Left ventricle myocardium superior (tissue), 1 donor: ENCODE measurements at regions not wholly inside any gene's neighbourhood (a gene's known extent, or its start where the extent isn't known, plus 50 kb on each side); places are given as distances from the start of the nearest gene placed in this dataset.

Experiments
- ATAC-seq: fragments of 200-7000 bp; cut with Tn5 transposase; one replicate; pipeline ENCODE4 v1.9.1; 2020; ENCODE audit warnings: mild to moderate bottlenecking, moderate library complexity
- DNase-seq: peaks from one replicate; pipeline ENCODE4 v3.0.0-alpha.2; 2020
- intact Hi-C: fragments of 100-400 bp; cut with micrococcal nuclease; formaldehyde crosslinking; loops from one replicate; pipeline ENCODE4 v1.11.0; 2022
- donor health status: DM: no; HTN: yes; CAD: no; lungs with severe emphysema.

DNA sequence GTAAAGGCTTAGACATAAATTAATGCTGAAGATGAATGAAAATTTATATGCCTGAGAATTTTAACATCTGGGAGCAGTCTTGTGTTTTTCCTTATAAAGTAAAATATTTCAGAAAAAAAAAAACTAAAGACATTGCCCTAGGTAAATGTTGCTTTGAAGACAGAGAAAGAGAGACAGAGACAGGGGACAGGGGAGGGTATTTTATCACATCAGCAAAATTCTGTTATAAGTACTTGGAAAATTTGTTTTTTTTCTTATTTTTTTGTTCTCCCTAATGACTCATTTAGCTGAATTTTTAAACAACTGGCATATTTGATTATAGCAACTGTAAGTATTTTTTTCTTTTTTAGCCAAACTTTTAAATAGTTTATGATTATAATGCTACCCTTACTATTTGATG is 1540.6 kb upstream of the GBE1 start:
- intact Hi-C loops = no loop called here
- ATAC-seq (no peak), DNase-seq (no peak)

- intact Hi-C loops = no loop called here
- ATAC-seq (no peak), DNase-seq (no peak)
These were observed 1556.2 kb upstream of the GBE1 start for GRCh38 chr3:83317605-83318004.

DNA sequence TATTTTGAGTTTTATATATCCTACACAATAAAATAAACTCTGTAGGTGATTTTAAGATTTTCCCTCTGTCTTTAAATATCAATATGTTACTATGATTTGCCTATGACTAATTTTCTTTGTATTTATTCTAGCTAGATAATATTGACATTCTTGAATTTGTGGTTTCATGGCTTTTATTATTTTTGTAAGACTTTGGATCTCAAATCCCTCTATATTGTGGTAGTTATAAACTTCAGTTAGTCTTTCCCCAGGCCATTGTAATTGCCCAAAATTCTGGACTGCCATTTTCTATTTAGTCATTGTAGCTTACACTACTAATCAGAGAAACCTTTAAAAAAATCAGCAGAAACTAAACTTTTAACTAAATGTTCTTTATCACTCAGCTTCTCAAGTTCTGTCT is 1559.3 kb upstream of the GBE1 start:
- intact Hi-C loops = no loop called here
- ATAC-seq (no peak), DNase-seq (no peak)

DNA sequence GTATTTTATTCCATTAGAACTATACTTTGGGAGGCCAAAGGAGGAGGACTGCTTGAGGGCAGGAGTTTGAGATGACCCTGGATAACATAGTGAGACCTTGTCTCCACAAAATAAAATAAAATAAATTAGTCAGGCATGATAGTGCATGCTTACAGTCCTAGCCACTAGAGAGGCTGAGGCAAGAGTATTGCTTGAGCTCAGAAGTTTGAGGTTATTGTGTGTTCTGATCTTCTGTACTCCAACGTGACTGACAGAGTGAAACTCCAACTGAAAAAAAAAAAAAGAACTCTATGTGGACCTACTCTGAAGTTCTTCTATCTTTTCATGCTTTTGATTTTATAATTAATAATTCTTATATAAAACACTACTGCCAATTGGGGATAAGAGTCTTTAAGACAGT is 1560.0 kb upstream of the GBE1 start:
- DNase-seq = no peak
- ATAC-seq = no peak
- intact Hi-C loops = no loop called here

GRCh38 chr3:83321891-83322290 is 1560.4 kb upstream of the GBE1 start:
- intact Hi-C loops = no loop called here
- DNase-seq (no peak), ATAC-seq (no peak)

DNA sequence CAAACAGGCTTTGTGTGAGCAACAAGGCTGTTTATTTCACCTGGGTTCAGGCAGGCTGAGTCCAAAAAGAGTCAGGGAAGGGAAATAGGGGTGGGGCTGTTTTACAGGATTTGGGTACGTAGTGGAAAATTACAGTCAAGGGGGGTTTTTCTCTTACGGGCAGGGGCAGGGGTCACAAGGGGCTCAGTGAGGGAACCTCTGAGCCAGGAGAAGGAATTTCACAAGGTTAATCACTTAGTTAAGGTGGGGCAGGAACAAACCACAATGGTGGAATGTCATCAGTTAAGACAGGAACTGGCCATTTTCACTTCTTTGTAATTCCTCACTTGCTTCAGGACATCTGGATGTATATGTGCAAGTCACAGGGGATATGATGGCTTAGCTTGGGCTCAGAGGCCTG is 1592.8 kb upstream of the GBE1 start:
- ATAC-seq = no peak
- no peak for DNase-seq
- intact Hi-C loops = no loop called here

- intact Hi-C loops = no loop called here
- DNase-seq (no peak), ATAC-seq (no peak)
These were observed 1565.5 kb upstream of the CADM2 start for GRCh38 chr3:83393276-83393675.

GRCh38 chr3:83403927-83404326 is 1554.9 kb upstream of the CADM2 start:
- intact Hi-C loops = no loop called here
- DNase-seq (no peak), ATAC-seq (no peak)

DNA sequence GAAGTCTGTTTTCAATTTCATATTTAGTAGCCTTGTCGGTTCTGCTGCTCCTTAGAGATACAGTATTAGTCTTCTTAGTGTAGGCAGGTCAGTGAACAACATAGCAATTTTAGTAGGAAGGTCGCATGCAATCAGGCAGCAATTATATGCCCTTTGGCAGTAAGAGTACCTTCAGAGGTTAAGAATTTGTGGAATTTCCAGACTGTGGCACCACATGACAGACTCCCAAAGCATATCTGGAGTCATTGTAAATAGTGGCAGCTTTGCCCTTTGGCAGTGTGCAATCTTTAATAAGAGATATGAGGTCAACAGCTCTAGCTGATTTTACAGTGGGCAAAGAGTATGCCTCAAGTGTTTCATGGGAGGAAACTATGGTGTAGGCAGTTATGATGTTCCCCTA is 1532.5 kb upstream of the CADM2 start:
- intact Hi-C loops = no loop called here
- DNase-seq (no peak), ATAC-seq (no peak)

- intact Hi-C loops = no loop called here
- no peak for ATAC-seq
- no peak for DNase-seq
These were observed 1523.8 kb upstream of the CADM2 start for GRCh38 chr3:83434880-83435587.

DNA sequence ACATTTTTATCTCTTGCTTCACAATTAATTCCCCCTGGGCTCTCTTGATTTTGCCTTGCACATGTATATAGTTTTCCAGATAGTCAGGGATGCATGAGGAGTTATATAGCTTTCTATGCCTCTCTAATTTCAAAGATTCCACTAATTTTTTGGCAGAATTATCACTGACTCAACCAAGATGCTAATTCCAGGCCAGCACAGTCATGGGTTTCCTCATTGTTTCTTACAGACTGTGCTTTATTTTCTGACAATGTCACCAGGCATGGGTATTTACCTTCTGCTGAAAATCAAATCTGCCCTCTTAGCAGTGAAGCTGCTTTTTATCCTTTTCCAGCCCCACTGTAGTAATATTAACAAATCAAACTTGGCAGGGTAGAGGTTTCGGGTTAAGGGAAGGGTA is 1520.6 kb upstream of the CADM2 start:
- intact Hi-C loops = no loop called here
- DNase-seq = no peak
- no peak for ATAC-seq

DNA sequence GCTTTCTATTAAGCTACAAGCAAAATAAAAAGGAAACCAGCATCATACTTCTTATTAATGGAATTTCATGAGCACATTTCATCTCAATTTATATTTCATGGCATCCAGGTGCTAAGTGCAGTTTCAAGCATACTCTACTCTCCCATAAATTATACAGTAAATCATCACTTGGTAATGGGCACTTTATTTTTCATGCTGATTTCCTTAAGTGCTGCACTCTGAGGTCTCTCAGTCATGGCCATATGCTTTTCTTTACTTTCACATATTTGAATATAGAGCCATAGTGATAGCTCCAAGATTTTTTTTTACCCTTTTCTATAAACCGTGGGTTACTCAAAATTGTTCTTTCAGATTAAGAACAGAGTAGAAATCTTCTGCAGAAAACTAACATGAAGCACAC is 1505.7 kb upstream of the CADM2 start:
- no peak for ATAC-seq
- intact Hi-C loops = no loop called here
- DNase-seq = no peak

GRCh38 chr3:83454353-83454752 is 1504.4 kb upstream of the CADM2 start:
- ATAC-seq (no peak), DNase-seq (no peak)
- intact Hi-C loops = no loop called here

DNA sequence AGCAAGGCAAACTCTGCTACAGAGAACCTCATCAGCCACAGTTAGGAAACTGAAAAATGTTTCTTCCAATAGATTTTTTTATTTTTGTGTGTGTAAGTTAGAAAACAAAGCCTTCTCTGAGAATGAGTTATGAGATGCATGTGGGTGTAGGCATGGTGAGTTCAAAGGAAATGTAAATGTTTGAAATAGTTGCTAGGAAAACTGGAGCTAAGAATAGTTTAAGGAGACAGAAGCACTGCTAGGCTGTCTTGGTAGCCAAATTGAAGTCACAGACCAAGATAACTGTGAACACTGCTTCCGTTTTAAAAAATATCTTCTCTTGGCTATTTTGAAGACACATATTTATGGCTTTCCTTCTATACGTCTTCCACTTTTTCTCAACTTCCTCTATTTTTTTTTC is 1501.2 kb upstream of the CADM2 start:
- intact Hi-C loops = no loop called here
- ATAC-seq = no peak
- DNase-seq = no peak

DNA sequence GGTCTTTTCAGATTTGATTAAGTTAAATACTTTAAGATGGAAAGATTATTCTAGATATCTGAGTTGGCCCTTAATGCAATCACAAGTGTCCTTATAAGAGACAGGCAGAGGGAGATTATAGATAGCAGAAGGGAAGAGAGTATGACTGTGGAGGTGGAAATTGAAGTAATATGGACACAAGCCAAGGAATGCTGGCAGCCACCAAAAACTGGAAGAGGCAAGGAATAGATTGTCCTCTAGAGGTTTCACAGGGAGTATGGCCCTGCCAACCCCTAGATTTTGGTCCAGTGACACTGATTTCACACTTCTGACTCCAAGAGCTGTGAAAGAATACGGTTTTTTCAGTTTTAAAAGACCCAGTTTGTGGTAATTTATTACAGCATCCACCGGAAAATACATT is 1498.7 kb upstream of the CADM2 start:
- no peak for ATAC-seq
- DNase-seq = no peak
- intact Hi-C loops = no loop called here

DNA sequence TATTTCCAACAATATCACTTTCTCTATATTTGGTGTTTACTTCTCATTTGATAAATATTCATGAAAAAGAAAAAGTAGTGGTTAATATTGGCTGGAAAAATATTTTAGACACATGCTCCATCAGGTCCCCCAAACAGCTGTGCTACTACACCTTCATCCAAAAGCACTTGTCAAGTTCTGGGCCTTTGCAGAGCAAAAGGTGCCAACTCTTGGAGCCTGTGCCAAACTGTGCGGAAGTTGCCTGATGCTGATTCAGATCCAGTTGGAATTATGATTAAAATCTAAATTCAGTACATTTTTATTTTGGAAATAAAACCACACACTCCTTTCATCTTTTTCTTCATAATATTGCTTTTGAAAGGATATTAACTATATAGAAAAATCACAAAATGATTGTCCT is 1497.4 kb upstream of the CADM2 start:
- intact Hi-C loops = no loop called here
- no peak for DNase-seq

DNA sequence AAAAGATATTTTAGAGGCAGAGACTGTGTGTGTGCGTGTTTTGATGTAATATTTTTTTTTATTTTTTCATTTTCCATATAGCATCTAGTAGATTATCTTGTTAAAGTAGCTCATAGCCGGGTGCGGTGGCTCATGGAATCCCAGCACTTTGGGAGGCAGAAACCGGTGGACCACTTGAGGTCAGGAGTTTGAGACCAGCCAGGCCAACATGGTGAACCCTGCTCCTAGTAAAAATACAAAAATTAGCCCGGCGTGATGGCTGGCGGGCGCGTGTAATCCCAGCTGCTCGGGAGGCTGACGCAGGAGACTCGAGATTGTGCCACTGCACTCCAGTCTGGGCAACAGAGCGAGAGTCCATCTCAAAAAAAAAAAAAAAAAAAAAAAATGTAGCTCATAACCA is 1481.2 kb upstream of the CADM2 start:
- ATAC-seq = no peak
- intact Hi-C loops = no loop called here

More for the DNA sequence above, 1497.4 kb upstream of the CADM2 start:
- no peak for ATAC-seq

DNA sequence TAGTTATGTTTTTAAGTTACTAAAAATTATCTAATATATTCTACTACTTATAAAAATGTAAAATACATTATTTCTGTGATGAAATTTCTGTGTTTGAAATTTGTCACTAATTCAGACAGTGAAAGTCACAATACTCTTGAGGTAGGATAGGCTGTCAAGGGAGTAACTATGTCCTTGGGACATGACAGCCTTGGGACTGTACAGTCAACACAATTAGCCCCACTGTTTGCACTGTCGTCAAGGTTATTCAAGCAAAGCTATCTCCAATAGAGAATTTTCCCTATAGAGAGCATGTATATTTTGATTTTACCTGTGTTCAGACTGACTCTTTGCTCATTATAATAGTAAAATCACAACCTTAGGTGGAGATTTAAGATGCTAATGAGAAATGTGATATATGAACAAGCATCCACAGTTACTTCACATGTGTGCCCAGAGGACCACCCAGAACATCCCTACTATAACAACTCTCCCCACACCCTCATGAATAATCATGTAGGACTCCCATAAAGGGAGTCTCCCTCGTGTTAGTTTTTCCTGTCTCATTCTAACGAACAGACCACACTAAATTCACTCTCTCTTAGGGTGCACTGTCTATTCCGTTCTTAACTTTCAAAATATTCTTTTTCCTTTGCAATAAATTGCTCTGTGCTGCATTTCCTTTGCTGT is 1476.3 kb upstream of the CADM2 start:
- ATAC-seq = no peak
- intact Hi-C loops = no loop called here
- no peak for DNase-seq

More for the DNA sequence above, 1481.2 kb upstream of the CADM2 start:
- DNase-seq = no peak

DNA sequence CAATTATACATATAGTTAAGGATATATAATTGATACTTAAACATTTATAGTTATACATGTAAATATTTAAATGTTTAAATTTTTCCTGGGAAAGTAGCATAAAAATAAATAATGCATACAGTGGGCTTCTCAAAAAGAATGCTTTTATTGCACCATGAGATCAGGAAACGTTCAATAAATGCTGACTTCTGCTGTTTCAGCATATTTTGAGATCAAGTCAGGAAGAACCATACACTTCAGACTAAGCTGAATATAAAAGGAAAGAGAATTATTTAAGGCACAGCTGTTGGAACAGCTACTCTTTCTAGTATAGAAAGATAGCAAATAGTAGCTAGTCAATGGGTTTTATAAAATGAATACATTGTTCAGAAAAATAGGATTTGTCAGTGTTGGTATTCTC is 1462.3 kb upstream of the CADM2 start:
- DNase-seq (no peak), ATAC-seq (no peak)
- intact Hi-C loops = no loop called here

GRCh38 chr3:83498361-83499016 is 1460.3 kb upstream of the CADM2 start:
- intact Hi-C loops = no loop called here
- no peak for DNase-seq
- ATAC-seq = no peak

GRCh38 chr3:83500422-83500821 is 1458.4 kb upstream of the CADM2 start:
- DNase-seq (no peak), ATAC-seq (no peak)
- intact Hi-C loops = no loop called here
